ENCODE measurements at regions not wholly inside any gene's neighbourhood (a gene's known extent, or its start where the extent isn't known, plus 50 kb on each side); places are given as distances from the start of the nearest gene placed in this dataset.
"Not testable (repeated sequence)": the region's sequence is repeated elsewhere in the genome, so short reads cannot be mapped to it uniquely, and the experiment has no call there.

DNA sequence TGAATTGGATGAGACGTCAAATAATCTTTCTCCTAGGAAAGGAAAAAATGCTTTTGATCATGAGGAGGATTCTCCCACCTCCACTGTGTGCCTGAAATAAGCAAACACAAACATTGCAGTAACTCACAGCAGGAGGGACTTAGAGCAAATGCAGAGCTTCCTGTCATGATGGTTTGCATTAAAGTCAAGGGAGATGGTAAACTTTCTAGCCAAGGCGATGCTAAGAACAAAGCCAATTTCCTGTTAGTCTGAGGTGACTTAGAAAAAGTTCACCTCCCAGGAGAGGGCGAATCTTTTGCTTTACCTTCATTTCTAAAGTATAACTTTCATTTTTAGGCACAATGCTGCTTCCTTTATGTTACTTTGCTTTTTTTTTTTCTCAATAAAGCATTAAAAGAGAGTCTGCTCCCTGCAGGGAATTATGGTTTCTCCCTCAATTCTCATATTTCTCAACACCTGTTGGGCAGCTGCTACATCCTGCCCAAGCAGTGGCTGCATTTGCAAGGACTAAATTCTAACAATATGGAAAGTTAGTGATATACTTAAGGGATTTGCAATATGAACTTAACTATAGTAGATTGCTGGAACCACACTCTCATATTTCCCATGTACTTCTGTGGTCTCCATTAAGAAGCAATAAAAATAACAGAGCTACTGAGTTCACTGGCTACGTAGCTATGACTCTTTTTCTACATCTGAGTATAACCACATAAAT, 175.6 kb downstream of the PCTP start:
- H3K27ac Mint-ChIP-seq (ENCODE audit: unreplicated experiment), result no peak overlapping the region
- TF ChIP-seq, protein P1, sequence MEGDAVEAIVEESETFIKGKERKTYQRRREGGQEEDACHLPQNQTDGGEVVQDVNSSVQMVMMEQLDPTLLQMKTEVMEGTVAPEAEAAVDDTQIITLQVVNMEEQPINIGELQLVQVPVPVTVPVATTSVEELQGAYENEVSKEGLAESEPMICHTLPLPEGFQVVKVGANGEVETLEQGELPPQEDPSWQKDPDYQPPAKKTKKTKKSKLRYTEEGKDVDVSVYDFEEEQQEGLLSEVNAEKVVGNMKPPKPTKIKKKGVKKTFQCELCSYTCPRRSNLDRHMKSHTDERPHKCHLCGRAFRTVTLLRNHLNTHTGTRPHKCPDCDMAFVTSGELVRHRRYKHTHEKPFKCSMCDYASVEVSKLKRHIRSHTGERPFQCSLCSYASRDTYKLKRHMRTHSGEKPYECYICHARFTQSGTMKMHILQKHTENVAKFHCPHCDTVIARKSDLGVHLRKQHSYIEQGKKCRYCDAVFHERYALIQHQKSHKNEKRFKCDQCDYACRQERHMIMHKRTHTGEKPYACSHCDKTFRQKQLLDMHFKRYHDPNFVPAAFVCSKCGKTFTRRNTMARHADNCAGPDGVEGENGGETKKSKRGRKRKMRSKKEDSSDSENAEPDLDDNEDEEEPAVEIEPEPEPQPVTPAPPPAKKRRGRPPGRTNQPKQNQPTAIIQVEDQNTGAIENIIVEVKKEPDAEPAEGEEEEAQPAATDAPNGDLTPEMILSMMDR (IDR thresholded peaks at IDR 0.05; ENCODE audit: partially characterized antibody, unreplicated experiment), result no peak
- no peak for DNase-seq
- H3K27me3 Mint-ChIP-seq (ENCODE audit: unreplicated experiment), result no peaks in the 10 kb centered on the region
- no peaks in the 10 kb centered on the region for H3K4me1 Mint-ChIP-seq (ENCODE audit: low read depth, unreplicated experiment)
- H3K9me3 Mint-ChIP-seq (ENCODE audit: unreplicated experiment), result no peaks in the 10 kb centered on the region
- no peak overlapping the region for H3K4me3 Mint-ChIP-seq (ENCODE audit: unreplicated experiment)
- no peaks in the 10 kb centered on the region for H3K36me3 Mint-ChIP-seq (ENCODE audit: unreplicated experiment)

DNA sequence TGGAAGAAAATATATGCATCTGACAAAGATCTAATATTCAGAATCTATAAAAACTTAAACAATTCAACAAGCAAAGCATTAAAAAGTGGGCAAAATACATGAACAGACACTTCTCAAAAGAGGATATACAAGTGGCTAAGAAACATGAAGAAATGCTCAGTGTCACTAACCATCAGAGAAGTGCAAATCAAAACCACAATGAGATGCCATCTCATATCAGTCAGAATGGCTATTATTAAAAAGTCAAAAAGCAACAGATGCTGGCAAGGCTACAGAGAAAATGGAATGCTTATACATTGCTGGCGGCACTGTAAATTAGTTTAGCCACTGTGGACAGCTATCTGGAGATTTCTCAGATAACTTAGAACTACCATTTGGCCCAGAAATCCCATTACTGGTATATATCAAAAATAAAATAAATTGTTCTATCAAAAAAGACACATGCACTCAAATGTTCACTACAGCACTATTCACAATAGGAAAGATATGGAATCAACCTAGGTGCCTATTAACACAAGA, 179.5 kb downstream of the PCTP start:
- no peak for DNase-seq
- H3K4me3 Mint-ChIP-seq (ENCODE audit: unreplicated experiment), result no peak overlapping the region
- TF ChIP-seq, protein P1 (IDR thresholded peaks at IDR 0.05; ENCODE audit: partially characterized antibody, unreplicated experiment), result no peak
- H3K27ac Mint-ChIP-seq (ENCODE audit: unreplicated experiment), result no peak overlapping the region
- no peaks in the 10 kb centered on the region for H3K27me3 Mint-ChIP-seq (ENCODE audit: unreplicated experiment)
- no peaks in the 10 kb centered on the region for H3K36me3 Mint-ChIP-seq (ENCODE audit: unreplicated experiment)
- H3K9me3 Mint-ChIP-seq (ENCODE audit: unreplicated experiment), result no peaks in the 10 kb centered on the region
- H3K4me1 Mint-ChIP-seq (ENCODE audit: low read depth, unreplicated experiment), result no peaks in the 10 kb centered on the region

DNA sequence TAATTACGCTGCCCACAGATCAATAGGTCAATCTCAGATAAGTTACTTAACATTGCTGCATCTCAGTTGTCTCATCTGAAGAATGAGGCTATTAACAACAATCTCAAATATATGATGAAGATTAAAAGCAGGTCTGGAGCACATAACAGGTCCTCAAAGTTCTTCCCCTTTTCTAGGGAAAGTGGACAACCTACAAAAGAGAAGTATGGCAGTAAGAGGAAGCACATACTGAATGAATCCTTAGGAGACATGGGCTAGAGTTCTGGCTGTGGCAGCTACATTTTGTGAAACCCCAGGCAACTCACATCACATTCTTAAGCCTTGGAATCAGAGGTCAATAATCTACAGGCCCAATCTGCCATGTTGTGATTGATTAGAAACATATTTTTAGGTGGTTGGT, 180.6 kb downstream of the PCTP start:
- TF ChIP-seq, protein P1 (IDR thresholded peaks at IDR 0.05; ENCODE audit: partially characterized antibody, unreplicated experiment), result no peak
- Mint-ChIP-seq H3K9me3 (ENCODE audit: unreplicated experiment) (no peaks in the 10 kb centered on the region), H3K36me3 (ENCODE audit: unreplicated experiment) (no peaks in the 10 kb centered on the region), H3K27ac (ENCODE audit: unreplicated experiment) (no peak overlapping the region), H3K4me1 (ENCODE audit: low read depth, unreplicated experiment) (no peaks in the 10 kb centered on the region), H3K27me3 (ENCODE audit: unreplicated experiment) (no peaks in the 10 kb centered on the region), H3K4me3 (ENCODE audit: unreplicated experiment) (no peak overlapping the region)
- no peak for DNase-seq

DNA sequence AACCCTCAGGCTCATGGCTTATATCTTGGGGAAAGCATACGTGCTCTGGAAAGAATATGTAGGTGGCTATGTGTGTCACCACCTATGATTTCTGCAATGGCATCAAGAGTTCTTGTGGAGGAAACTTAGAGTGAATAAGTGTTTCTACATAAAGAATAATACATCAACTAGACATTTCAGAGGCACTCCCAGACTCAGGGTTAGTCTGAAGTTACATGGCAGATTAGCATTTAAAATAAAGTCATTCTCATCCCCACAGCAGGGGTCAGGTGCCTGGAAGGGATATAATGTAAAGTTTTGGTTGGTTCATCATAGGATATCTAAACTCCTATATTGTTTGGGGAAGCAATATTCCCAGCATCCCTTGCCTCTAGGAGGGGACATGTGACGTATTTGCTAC, 182.1 kb downstream of the PCTP start:
- no peak overlapping the region for H3K4me3 Mint-ChIP-seq (ENCODE audit: unreplicated experiment)
- TF ChIP-seq, protein P1 (IDR thresholded peaks at IDR 0.05; ENCODE audit: partially characterized antibody, unreplicated experiment), result no peak
- H3K27me3 Mint-ChIP-seq (ENCODE audit: unreplicated experiment), result no peaks in the 10 kb centered on the region

DNA sequence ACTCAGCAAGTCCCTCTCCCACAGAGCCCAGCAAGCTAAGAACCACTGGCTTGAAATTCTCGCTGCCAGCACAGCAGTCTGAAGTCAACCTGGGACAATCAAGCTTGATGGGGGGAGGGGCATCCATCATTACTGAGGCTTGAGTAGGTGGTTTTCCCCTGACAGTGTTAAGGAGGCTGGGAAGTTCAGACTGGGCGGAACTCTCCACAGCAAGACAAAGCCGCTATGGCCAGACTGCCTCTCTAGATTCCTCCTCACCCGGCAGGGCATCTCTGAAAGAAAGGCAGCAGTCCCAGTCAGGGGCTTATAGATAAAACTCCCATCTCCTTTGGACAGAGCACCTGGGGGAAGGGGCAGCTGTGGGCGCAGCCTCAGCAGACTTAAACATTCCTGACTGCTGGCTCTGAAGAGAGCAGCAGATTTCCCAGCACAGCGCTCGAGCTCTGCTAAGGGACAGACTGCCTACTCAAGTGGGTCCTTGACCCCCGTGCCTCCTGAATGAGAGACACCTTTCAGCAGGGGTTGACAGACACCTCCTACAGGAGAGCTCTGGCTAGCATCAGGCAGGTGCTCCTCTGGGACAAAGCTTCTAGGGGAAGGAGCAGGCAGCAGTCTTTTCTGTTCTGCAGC, 188.4 kb downstream of the PCTP start:
- H3K36me3 Mint-ChIP-seq (ENCODE audit: unreplicated experiment), result peaks cover 12% of the 10 kb centered on the region
- not testable (repeated sequence) for H3K4me3 Mint-ChIP-seq (ENCODE audit: unreplicated experiment); H3K4me1 Mint-ChIP-seq (ENCODE audit: low read depth, unreplicated experiment); H3K27me3 Mint-ChIP-seq (ENCODE audit: unreplicated experiment); DNase-seq; H3K27ac Mint-ChIP-seq (ENCODE audit: unreplicated experiment); H3K9me3 Mint-ChIP-seq (ENCODE audit: unreplicated experiment)

More for the DNA sequence above, 182.1 kb downstream of the PCTP start:
- Mint-ChIP-seq H3K36me3 (ENCODE audit: unreplicated experiment) (no peaks in the 10 kb centered on the region), H3K27ac (ENCODE audit: unreplicated experiment) (no peak overlapping the region), H3K9me3 (ENCODE audit: unreplicated experiment) (no peaks in the 10 kb centered on the region), H3K4me1 (ENCODE audit: low read depth, unreplicated experiment) (no peaks in the 10 kb centered on the region)
- DNase-seq, result no peak
